ENCODE measurements at regions not wholly inside any gene's neighbourhood (a gene's known extent, or its start where the extent isn't known, plus 50 kb on each side); places are given as distances from the start of the nearest gene placed in this dataset.
A peak's percentile ranks its signal among the peaks of the same experiment; 100 is the strongest.

DNA sequence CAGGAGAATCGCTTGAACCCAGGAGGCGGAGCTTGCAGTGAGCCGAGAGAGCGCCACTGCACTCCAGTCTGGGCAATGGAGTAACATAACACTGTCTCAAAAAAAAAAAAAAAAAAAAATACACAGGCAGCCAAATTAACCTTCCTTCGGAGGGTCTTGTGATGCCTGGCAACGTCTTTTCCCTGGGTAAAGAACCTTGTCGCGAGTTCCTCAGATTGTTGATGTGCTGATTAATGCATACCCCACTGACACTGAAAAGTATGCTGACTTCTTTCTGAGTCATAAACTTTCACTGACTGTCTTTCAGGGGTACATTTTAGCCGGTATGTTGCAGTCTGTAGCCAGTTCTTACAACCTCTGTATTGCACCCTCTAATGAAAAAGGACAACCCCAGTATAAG is 95.1 kb upstream of the SOD1 start:
- Histone ChIP-seq H3K27me3 (ENCODE audit: control insufficient read depth in 1 of 2, insufficient read depth in 1 of 2, low read length in 2 of 2) (peaks cover 0 to 21% of the 10 kb centered on the region in 2 experiments), H2BK5ac (ENCODE audit: low read depth, low read length, poor library complexity, severe bottlenecking) (no peak overlapping the region), H3K9me3 (ENCODE audit: control insufficient read depth, low read length) (no peaks in the 10 kb centered on the region), H4K91ac (ENCODE audit: low read length) (no peak overlapping the region), H3K4me3 (ENCODE audit: insufficient read depth in 1 of 2, low read depth in 1 of 2, low read length in 2 of 2) (no peak overlapping the region), H3K23ac (ENCODE audit: low read length in 2 of 2) (no peak overlapping the region), H2BK15ac (ENCODE audit: low read depth, poor library complexity, severe bottlenecking) (no peak overlapping the region), H2AFZ (ENCODE audit: low read depth, low read length) (no peak overlapping the region), H3K18ac (ENCODE audit: low read depth in 1 of 2, low read length in 2 of 2) (no peak overlapping the region), H2BK12ac (ENCODE audit: low read length in 2 of 2) (no peak overlapping the region), H3K36me3 (ENCODE audit: control insufficient read depth in 1 of 2, insufficient read depth in 2 of 2, low read depth in 1 of 2, low read length in 2 of 2) (no peaks in the 10 kb centered on the region), H3K4me2 (ENCODE audit: low read length, poor library complexity, severe bottlenecking) (peak overlapping the region; percentile 54), H3K14ac (ENCODE audit: low read length in 2 of 2) (no peak overlapping the region), H4K8ac (ENCODE audit: low read length) (no peak overlapping the region), H3K9ac (ENCODE audit: low read length) (no peak overlapping the region), H3K27ac (ENCODE audit: low read length, poor library complexity, severe bottlenecking) (peak overlapping the region; percentile 48), H2AK5ac (ENCODE audit: low read length, severe bottlenecking) (no peak overlapping the region), H3K4ac (ENCODE audit: low read depth in 1 of 2, low read length in 2 of 2) (no peak overlapping the region), H3K79me1 (replicated peaks; ENCODE audit: low read length, poor library complexity, severe bottlenecking) (peaks cover 2% of the 10 kb centered on the region), H2BK120ac (ENCODE audit: low read depth, low read length) (no peak overlapping the region), H3K4me1 (ENCODE audit: control insufficient read depth, insufficient read depth, low read depth, low read length) (peaks cover 8% of the 10 kb centered on the region)
- WGBS, result 54% methylated on average over 9 of the region's 9 CpGs
- DNase-seq, result no peak

DNA sequence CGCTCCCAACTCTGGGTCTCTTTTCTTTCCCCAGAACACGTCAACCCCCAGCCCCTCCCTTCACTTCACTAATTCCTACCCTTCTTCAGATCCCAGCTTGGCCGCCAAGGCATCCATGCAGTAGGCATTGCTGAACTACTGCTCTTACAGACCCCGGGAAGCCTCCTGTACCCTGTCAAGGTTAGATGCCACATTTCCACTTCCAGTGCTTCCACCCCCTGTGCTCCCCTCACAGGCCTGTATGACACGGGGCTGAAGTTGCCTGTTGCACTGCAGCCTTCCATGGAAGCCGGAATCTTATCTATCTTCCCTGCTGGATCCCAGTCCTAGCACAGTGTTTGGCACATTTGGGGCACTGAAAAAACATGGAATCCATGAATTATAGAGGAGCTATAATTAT is 99.0 kb upstream of the SOD1 start:
- H3K27ac ChIP-seq (ENCODE audit: low read length, poor library complexity, severe bottlenecking), result no peak overlapping the region
- no peak overlapping the region for H3K9ac ChIP-seq (ENCODE audit: low read length)
- DNase-seq, result no peak
- H3K4me2 ChIP-seq (ENCODE audit: low read length, poor library complexity, severe bottlenecking), result no peak overlapping the region
- H3K9me3 ChIP-seq (ENCODE audit: control insufficient read depth, low read length), result no peaks in the 10 kb centered on the region
- WGBS, result 95% methylated on average over 6 of the region's 6 CpGs
- H3K4ac ChIP-seq (ENCODE audit: low read depth in 1 of 2, low read length in 2 of 2), result no peak overlapping the region
- H2BK120ac ChIP-seq (ENCODE audit: low read depth, low read length), result no peak overlapping the region
- no peak overlapping the region for H2BK5ac ChIP-seq (ENCODE audit: low read depth, low read length, poor library complexity, severe bottlenecking)
- H3K36me3 ChIP-seq (ENCODE audit: control insufficient read depth in 1 of 2, insufficient read depth in 2 of 2, low read depth in 1 of 2, low read length in 2 of 2), result no peaks in the 10 kb centered on the region
- H4K8ac ChIP-seq (ENCODE audit: low read length), result no peak overlapping the region
- no peak overlapping the region for H2AK5ac ChIP-seq (ENCODE audit: low read length, severe bottlenecking)
- H3K18ac ChIP-seq (ENCODE audit: low read depth in 1 of 2, low read length in 2 of 2), result no peak overlapping the region
- H3K4me1 ChIP-seq (ENCODE audit: control insufficient read depth, insufficient read depth, low read depth, low read length), result peaks cover 16% of the 10 kb centered on the region
- H3K4me3 ChIP-seq (ENCODE audit: insufficient read depth in 1 of 2, low read depth in 1 of 2, low read length in 2 of 2), result no peak overlapping the region
- no peak overlapping the region for H3K23ac ChIP-seq (ENCODE audit: low read length in 2 of 2)
- H2AFZ ChIP-seq (ENCODE audit: low read depth, low read length), result no peak overlapping the region
- H3K27me3 ChIP-seq (ENCODE audit: control insufficient read depth in 1 of 2, insufficient read depth in 1 of 2, low read length in 2 of 2), result peaks cover 0 to 48% of the 10 kb centered on the region in 2 experiments
- H4K91ac ChIP-seq (ENCODE audit: low read length), result no peak overlapping the region
- no peak overlapping the region for H2BK12ac ChIP-seq (ENCODE audit: low read length in 2 of 2)
- no peak overlapping the region for H2BK15ac ChIP-seq (ENCODE audit: low read depth, poor library complexity, severe bottlenecking)
- peaks cover 11% of the 10 kb centered on the region for H3K79me1 ChIP-seq (replicated peaks; ENCODE audit: low read length, poor library complexity, severe bottlenecking)
- H3K14ac ChIP-seq (ENCODE audit: low read length in 2 of 2), result no peak overlapping the region

DNA sequence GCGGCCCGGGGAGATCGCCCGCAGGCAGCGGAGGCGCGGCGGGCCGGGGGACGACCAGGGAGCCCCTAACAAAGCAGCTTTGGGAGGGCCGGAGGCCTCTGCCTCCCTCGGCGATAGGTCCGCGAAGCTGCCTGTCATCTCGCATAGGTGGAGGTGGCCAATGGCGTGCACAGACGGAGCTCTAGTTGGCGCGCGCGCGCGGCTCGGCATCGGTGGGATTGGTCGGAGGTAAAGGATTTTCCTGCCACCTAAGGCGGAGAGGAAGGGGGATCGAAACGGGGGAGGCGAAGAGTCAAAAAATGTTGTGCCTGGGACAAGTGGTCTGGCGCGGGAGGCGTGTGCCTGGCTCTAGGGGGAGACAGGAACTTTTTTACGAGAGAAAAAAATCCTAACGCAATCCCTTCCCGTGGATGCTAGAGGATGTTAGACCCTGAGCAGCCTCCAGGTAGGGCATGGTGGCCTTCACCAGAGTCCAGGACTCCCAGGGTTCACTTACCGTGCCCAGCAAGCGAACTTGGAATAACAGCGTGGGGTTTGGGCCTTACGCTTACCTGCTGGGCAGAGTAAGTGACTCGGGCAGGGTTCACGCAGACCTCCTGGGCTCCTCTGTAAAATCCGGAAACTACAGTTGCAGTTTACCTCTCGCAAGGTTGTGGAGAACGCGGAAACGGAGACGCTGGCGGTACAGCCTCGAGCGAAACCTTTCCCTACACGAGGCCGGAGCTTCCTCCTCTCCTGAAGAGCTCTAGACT is 99.9 kb upstream of the SOD1 start:
- 2% methylated on average over 54 of the region's 54 CpGs for WGBS

GRCh38 chr21:31558962-31559367 is 100.5 kb upstream of the SOD1 start:
- no peak overlapping the region for H3K23ac ChIP-seq (ENCODE audit: low read length in 2 of 2)
- no peak overlapping the region for H2BK120ac ChIP-seq (ENCODE audit: low read depth, low read length)
- H3K4me3 ChIP-seq (ENCODE audit: insufficient read depth in 1 of 2, low read depth in 1 of 2, low read length in 2 of 2), result peak overlapping the region; percentile 80 to 94
- no peak overlapping the region for H3K9ac ChIP-seq (ENCODE audit: low read length)
- no peak overlapping the region for H3K14ac ChIP-seq (ENCODE audit: low read length in 2 of 2)
- H4K8ac ChIP-seq (ENCODE audit: low read length), result no peak overlapping the region
- peaks cover 17% of the 10 kb centered on the region for H3K4me1 ChIP-seq (ENCODE audit: control insufficient read depth, insufficient read depth, low read depth, low read length)
- H3K36me3 ChIP-seq (ENCODE audit: control insufficient read depth in 1 of 2, insufficient read depth in 2 of 2, low read depth in 1 of 2, low read length in 2 of 2), result no peaks in the 10 kb centered on the region
- peaks cover 0 to 52% of the 10 kb centered on the region in 2 experiments for H3K27me3 ChIP-seq (ENCODE audit: control insufficient read depth in 1 of 2, insufficient read depth in 1 of 2, low read length in 2 of 2)
- no peak overlapping the region for H2BK12ac ChIP-seq (ENCODE audit: low read length in 2 of 2)
- WGBS, result under 1% methylated on average over 23 of the region's 59 CpGs
- no peak overlapping the region for H4K91ac ChIP-seq (ENCODE audit: low read length)
- H3K9me3 ChIP-seq (ENCODE audit: control insufficient read depth, low read length), result no peaks in the 10 kb centered on the region
- H3K27ac ChIP-seq (ENCODE audit: low read length, poor library complexity, severe bottlenecking), result no peak overlapping the region
- peak; percentile 95 for DNase-seq
- peak overlapping the region; percentile 54 for H2AFZ ChIP-seq (ENCODE audit: low read depth, low read length)
- peak overlapping the region; percentile 20 for H2BK5ac ChIP-seq (ENCODE audit: low read depth, low read length, poor library complexity, severe bottlenecking)
- H2AK5ac ChIP-seq (ENCODE audit: low read length, severe bottlenecking), result no peak overlapping the region
- peak overlapping the region; percentile 15 for H2BK15ac ChIP-seq (ENCODE audit: low read depth, poor library complexity, severe bottlenecking)
- H3K79me1 ChIP-seq (replicated peaks; ENCODE audit: low read length, poor library complexity, severe bottlenecking), result peaks cover 11% of the 10 kb centered on the region
- H3K18ac ChIP-seq (ENCODE audit: low read depth in 1 of 2, low read length in 2 of 2), result no peak overlapping the region
- H3K4me2 ChIP-seq (ENCODE audit: low read length, poor library complexity, severe bottlenecking), result peak overlapping the region; percentile 88
- no peak overlapping the region for H3K4ac ChIP-seq (ENCODE audit: low read depth in 1 of 2, low read length in 2 of 2)

More for the DNA sequence above, 99.9 kb upstream of the SOD1 start:
- Histone ChIP-seq H3K14ac (ENCODE audit: low read length in 2 of 2) (no peak overlapping the region), H3K79me1 (replicated peaks; ENCODE audit: low read length, poor library complexity, severe bottlenecking) (peaks cover 11% of the 10 kb centered on the region), H4K91ac (ENCODE audit: low read length) (no peak overlapping the region), H3K4me2 (ENCODE audit: low read length, poor library complexity, severe bottlenecking) (peak overlapping the region; percentile 84), H3K36me3 (ENCODE audit: control insufficient read depth in 1 of 2, insufficient read depth in 2 of 2, low read depth in 1 of 2, low read length in 2 of 2) (no peaks in the 10 kb centered on the region), H2AK5ac (ENCODE audit: low read length, severe bottlenecking) (no peak overlapping the region), H4K8ac (ENCODE audit: low read length) (no peak overlapping the region), H3K9ac (ENCODE audit: low read length) (peak overlapping the region; percentile 24), H2BK120ac (ENCODE audit: low read depth, low read length) (no peak overlapping the region), H3K18ac (ENCODE audit: low read depth in 1 of 2, low read length in 2 of 2) (no peak overlapping the region), H3K27me3 (ENCODE audit: control insufficient read depth in 1 of 2, insufficient read depth in 1 of 2, low read length in 2 of 2) (peaks cover 0 to 52% of the 10 kb centered on the region in 2 experiments), H3K23ac (ENCODE audit: low read length in 2 of 2) (no peak overlapping the region), H2BK12ac (ENCODE audit: low read length in 2 of 2) (no peak overlapping the region), H3K4ac (ENCODE audit: low read depth in 1 of 2, low read length in 2 of 2) (no peak overlapping the region), H3K9me3 (ENCODE audit: control insufficient read depth, low read length) (no peaks in the 10 kb centered on the region), H2AFZ (ENCODE audit: low read depth, low read length) (peak overlapping the region; percentile 91), H2BK15ac (ENCODE audit: low read depth, poor library complexity, severe bottlenecking) (no peak overlapping the region), H2BK5ac (ENCODE audit: low read depth, low read length, poor library complexity, severe bottlenecking) (no peak overlapping the region), H3K27ac (ENCODE audit: low read length, poor library complexity, severe bottlenecking) (peak overlapping the region; percentile 11), H3K4me1 (ENCODE audit: control insufficient read depth, insufficient read depth, low read depth, low read length) (peaks cover 17% of the 10 kb centered on the region), H3K4me3 (ENCODE audit: insufficient read depth in 1 of 2, low read depth in 1 of 2, low read length in 2 of 2) (peak overlapping the region; percentile 80 to 94)
- peak; percentile 96 for DNase-seq

All from mesenchymal stem cell (in vitro differentiated cells and primary cell).